Thyroid gland (tissue), 4 donors: ENCODE measurements at regions not wholly inside any gene's neighbourhood (a gene's known extent, or its start where the extent isn't known, plus 50 kb on each side); places are given as distances from the start of the nearest gene placed in this dataset.
"Not testable (repeated sequence)": the region's sequence is repeated elsewhere in the genome, so short reads cannot be mapped to it uniquely, and the experiment has no call there.

Source experiments
- DNase-seq, 2 donors: peaks; one replicate each; pipeline ENCODE4 v3.0.0-alpha.2; 2019
- H3K27ac ChIP-seq, 3 donors: fragments of 200-600 bp; sonication (generic); 1 replicate in 2 of 3; 2 replicates in 1 of 3; pipeline ENCODE4 v1.5.1; 2016 to 2019; ENCODE audit warnings: mild to moderate bottlenecking in 1 of 3, moderate library complexity in 1 of 3
- H3K27me3 ChIP-seq: fragments of 200-600 bp; sonication (generic); one replicate; pipeline ENCODE4 v1.5.1; 2019
- H3K36me3 ChIP-seq, 2 donors: fragments of 200-600 bp; sonication (generic); one replicate each; pipeline ENCODE4 v1.5.1; 2016 to 2019
- H3K4me1 ChIP-seq, 2 donors: fragments of 200-600 bp; sonication (generic); one replicate each; pipeline ENCODE4 v1.5.1; 2017 to 2019
- H3K4me3 ChIP-seq, 3 donors: fragments of 200-600 bp; sonication (generic); replicated peaks in 1 of 3; 1 replicate in 2 of 3; 2 replicates in 1 of 3; pipeline ENCODE4 v1.5.1; 2016; ENCODE audit warnings: mild to moderate bottlenecking in 1 of 3
- H3K9me3 ChIP-seq: fragments of 200-600 bp; sonication (generic); one replicate; pipeline ENCODE4 v1.5.1; 2017
- POLR2A ChIP-seq, 2 donors: fragments of 450-650 bp; IDR thresholded peaks; one replicate each; pipeline ENCODE4 v1.6.1; 2017; ENCODE audit warnings: antibody characterized with exemption in 2 of 2, mild to moderate bottlenecking in 2 of 2, moderate library complexity in 1 of 2
- WGBS, 2 donors: methylation state at CpG; one replicate each; pipeline ENCODE4 v1.1.5; 2017; 5-methylcytosine and 5-hydroxymethylcytosine counted together
- intact Hi-C: fragments of 100-400 bp; cut with DNase I; formaldehyde crosslinking; loops from one replicate; pipeline ENCODE4 v1.15.1; 2023
- TF ChIP-seq, protein P1 (sequence below), 6 experiments: fragments of 200-600 bp in 3 of 6; fragments of 450-650 bp in 3 of 6; sonication (generic) in 3 of 6; IDR thresholded peaks; one replicate each; pipeline ENCODE4 v1.5.1; 2016 to 2019; ENCODE audit warnings: antibody characterized with exemption in 6 of 6, mild to moderate bottlenecking in 2 of 6, inconsistent platforms in 1 of 6, moderate library complexity in 1 of 6

DNA sequence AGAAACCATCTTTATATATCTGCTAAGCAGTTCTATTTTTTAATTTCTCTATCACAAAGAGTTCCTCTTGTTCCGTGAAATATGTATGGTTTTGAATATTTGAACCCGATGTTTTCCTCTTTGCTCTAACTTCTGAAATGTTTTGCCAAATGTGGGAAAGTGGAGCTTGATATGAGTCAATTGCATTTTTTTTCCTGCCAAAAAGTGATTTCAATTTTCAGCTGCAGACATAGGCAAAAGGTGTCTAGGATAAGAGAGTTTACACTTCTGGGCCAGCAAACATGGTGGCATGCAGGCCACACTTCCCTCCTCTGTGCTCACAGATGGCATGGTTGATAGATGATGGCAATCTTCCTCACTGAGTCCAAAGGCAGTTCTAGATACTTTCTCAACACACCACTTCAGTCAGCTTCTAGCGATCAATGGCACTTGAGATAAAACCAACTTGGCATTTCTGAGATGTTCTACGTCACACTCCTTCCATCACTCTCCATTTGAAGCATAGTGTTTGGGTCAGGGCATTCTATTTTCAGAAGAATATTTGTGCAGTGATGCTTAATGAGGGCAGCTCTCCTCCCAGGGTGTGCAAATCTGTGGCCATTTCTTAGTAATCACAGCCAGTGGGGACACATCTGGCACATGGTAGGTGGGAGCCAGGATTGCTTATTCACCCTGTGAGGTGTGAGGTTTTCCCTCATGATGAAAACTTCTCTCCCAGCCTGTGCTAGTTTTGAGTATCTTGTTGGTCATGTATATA, 54.4 kb upstream of the SCAF4 start:
- Histone ChIP-seq H3K9me3 (no peaks in the 10 kb centered on the region), H3K27ac (no peak overlapping the region), H3K4me3 (no peak overlapping the region), H3K36me3 (no peaks in the 10 kb centered on the region), H3K27me3 (no peaks in the 10 kb centered on the region), H3K4me1 (peaks cover 4 to 11% of the 10 kb centered on the region in 2 donors)
- WGBS, 2 donors, result 31% methylated on average over 4 of the region's 4 CpGs
- DNase-seq, result peak; percentile 8 to 22
- no peak for TF ChIP-seq POLR2A (IDR thresholded peaks at IDR 0.05)
- TF ChIP-seq, protein P1, sequence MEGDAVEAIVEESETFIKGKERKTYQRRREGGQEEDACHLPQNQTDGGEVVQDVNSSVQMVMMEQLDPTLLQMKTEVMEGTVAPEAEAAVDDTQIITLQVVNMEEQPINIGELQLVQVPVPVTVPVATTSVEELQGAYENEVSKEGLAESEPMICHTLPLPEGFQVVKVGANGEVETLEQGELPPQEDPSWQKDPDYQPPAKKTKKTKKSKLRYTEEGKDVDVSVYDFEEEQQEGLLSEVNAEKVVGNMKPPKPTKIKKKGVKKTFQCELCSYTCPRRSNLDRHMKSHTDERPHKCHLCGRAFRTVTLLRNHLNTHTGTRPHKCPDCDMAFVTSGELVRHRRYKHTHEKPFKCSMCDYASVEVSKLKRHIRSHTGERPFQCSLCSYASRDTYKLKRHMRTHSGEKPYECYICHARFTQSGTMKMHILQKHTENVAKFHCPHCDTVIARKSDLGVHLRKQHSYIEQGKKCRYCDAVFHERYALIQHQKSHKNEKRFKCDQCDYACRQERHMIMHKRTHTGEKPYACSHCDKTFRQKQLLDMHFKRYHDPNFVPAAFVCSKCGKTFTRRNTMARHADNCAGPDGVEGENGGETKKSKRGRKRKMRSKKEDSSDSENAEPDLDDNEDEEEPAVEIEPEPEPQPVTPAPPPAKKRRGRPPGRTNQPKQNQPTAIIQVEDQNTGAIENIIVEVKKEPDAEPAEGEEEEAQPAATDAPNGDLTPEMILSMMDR (IDR thresholded peaks at IDR 0.05), result peak in 1 of 6 experiments; percentile 12
- intact Hi-C loops, result loop anchor here (10.0 kb wide), 2 partner anchors 88 to 468 kb away; partner anchors contain the start of gene HUNK

DNA sequence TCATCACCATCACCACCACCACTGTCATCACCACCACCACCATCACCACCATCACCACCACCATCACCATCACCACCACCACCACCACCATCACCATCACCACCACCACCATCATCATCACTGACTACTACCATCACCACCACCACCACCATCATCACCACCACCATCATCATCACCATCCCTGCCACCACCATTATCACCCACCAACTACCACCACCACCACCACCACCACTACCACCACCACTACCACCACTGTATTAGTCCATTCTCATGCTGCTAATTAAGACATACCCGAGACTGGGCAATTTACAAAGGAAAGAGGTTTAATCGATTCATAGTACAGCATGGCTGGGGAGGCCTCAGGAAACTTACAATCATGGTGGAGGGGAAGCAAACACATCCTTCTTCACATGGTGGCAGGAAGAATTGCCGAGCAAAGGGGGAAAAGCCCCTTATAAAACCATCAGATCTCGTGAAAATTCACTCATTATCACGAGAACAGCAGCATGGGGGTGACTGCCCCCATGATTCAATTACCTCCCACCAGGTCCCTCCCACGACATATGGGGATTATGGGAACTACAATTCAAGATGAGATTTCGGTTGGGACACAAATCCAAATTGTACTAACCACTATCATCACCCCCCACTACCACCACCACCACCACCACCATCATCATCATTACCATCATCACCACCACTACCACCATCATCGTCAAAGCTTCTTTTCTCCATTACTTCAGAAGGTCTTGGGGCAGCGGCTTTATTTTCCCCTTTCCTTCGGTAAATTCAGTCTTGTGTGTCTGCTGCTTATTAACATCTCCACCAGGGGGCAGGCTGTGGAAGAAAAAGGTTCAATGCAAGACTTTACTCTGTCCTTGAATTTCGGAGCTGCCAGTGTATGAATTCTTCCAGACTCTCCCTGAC, 53.6 kb upstream of the SCAF4 start:
- not testable (repeated sequence) for H3K27me3 ChIP-seq, H3K27ac ChIP-seq, H3K9me3 ChIP-seq, H3K4me3 ChIP-seq, H3K36me3 ChIP-seq
- TF ChIP-seq, protein P1 (IDR thresholded peaks at IDR 0.05), result peak; percentile 28 to 58 (median 48)
- peak; percentile 54 to 67 for DNase-seq
- peaks cover 4 to 11% of the 10 kb centered on the region in 2 donors for H3K4me1 ChIP-seq
- 57 to 59% methylated on average over 11 of the region's 11 CpGs for WGBS, 2 donors
- intact Hi-C loops, result loop anchor here (10.0 kb wide), 2 partner anchors 89 to 469 kb away; partner anchors contain the start of gene HUNK

DNA sequence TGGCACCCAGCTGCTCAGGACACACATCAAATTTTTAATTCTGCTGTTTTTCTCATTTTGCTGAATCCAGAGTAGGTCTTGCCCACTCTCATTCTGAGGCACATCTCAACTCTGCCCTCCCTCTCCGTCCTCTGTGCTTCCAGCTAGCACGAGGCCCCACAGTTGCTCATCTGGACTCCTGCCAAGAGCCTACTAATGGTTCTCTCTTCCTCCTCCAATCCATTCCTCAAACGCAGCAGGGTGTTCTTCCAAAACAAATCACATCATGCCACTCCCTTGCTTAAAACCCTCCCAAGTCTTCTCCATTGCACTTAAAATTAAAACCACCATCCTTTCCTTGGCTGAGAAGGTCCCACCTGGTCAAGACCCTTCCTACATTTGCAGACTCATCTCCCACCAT, 49.8 kb upstream of the SCAF4 start:
- H3K27me3 ChIP-seq, result no peaks in the 10 kb centered on the region
- no peaks in the 10 kb centered on the region for H3K9me3 ChIP-seq
- peak; percentile 26 to 34 for DNase-seq
- intact Hi-C loops, result loop anchor here (10.0 kb wide), 2 partner anchors 93 to 473 kb away; partner anchors contain the start of gene HUNK
- no peak overlapping the region for H3K27ac ChIP-seq
- 8 to 11% methylated on average over 3 of the region's 3 CpGs for WGBS, 2 donors
- no peak overlapping the region for H3K4me3 ChIP-seq
- no peaks in the 10 kb centered on the region for H3K36me3 ChIP-seq
- H3K4me1 ChIP-seq, result peaks cover 4 to 7% of the 10 kb centered on the region in 2 donors
- TF ChIP-seq POLR2A (IDR thresholded peaks at IDR 0.05), result no peak
- TF ChIP-seq, protein P1 (IDR thresholded peaks at IDR 0.05), result no peak
